ENCODE measurements at regions not wholly inside any gene's neighbourhood (a gene's known extent, or its start where the extent isn't known, plus 50 kb on each side); places are given as distances from the start of the nearest gene placed in this dataset.
A peak's percentile ranks its signal among the peaks of the same experiment; 100 is the strongest.

DNA sequence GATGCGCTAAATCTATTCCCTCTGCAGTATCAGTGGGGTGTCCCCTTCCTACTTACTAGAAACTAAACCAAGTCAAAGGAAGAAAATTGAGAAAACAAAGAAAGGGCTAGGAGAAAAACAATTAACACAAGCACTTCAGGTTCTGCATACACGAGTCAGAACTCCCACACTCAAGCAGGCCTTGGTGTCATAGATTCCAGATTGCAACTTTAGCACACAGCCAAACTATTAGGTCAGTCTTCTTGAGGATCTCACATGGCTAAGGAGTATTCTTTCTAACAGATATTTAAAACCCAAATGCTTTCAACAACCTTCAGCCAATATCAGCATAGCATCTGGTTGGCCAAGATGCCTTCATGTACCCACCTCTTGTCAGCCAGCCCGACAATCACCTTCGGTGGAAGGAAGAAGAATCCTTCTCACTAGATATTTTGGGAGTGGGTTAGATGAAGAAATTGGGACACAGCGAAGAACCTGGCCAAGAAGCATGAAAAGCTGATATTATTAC is 340.0 kb downstream of the VPS13C start:
- DNase-seq = no peak
- no peak for TF ChIP-seq CTCF (IDR thresholded peaks at IDR 0.05)
- no peak overlapping the region for H3K4me3 ChIP-seq
- no peaks in the 10 kb centered on the region for H3K27me3 ChIP-seq
- intact Hi-C loops (cut with DNase I) = no loop called here
- H3K9me3 ChIP-seq = no peaks in the 10 kb centered on the region
- H3K9ac ChIP-seq (ENCODE audit: low read depth in 2 of 2, low read length in 2 of 2) = no peak overlapping the region
- no peak overlapping the region for H3K27ac ChIP-seq
- no peaks in the 10 kb centered on the region for H3K4me1 ChIP-seq
- no peaks in the 10 kb centered on the region for H3K36me3 ChIP-seq

DNA sequence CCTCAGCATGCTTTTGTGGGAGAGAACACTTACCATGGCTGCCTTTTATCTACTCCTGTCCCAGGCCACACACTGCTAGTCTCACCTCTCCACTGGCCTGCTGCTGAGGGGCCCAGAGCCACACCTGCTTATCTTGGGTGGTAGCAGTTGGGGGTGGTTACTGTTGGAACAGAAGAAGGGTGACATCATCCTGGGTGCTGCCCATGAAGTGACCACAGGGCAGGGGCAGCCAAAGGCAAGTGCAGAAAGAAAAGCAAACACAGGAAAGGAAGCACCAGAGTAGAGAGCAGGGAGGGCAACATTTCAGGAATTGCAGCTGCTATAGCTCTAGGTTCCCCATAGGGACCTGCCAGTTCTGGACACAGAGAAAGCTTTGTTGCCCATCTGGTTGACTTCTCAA is 345.2 kb downstream of the VPS13C start:
- no peak for DNase-seq

GRCh38 chr15:61712129-61712759 is 348.0 kb downstream of the VPS13C start:
- intact Hi-C loops (cut with DNase I) = no loop called here
- DNase-seq = no peak
- Histone ChIP-seq H3K36me3 (no peaks in the 10 kb centered on the region), H3K4me3 (no peak overlapping the region), H3K9me3 (no peaks in the 10 kb centered on the region), H3K4me1 (no peaks in the 10 kb centered on the region), H3K27me3 (no peaks in the 10 kb centered on the region), H3K27ac (no peak overlapping the region), H3K9ac (ENCODE audit: low read depth in 2 of 2, low read length in 2 of 2) (no peak overlapping the region)
- TF ChIP-seq CTCF (IDR thresholded peaks at IDR 0.05) = no peak

More for the DNA sequence above, 345.2 kb downstream of the VPS13C start:
- intact Hi-C loops (cut with DNase I) = no loop called here
- no peak overlapping the region for H3K9ac ChIP-seq (ENCODE audit: low read depth in 2 of 2, low read length in 2 of 2)
- H3K36me3 ChIP-seq = no peaks in the 10 kb centered on the region
- no peak overlapping the region for H3K27ac ChIP-seq
- H3K27me3 ChIP-seq = no peaks in the 10 kb centered on the region
- H3K4me1 ChIP-seq = no peaks in the 10 kb centered on the region
- H3K4me3 ChIP-seq = no peak overlapping the region
- no peak for TF ChIP-seq CTCF (IDR thresholded peaks at IDR 0.05)
- H3K9me3 ChIP-seq = no peaks in the 10 kb centered on the region

DNA sequence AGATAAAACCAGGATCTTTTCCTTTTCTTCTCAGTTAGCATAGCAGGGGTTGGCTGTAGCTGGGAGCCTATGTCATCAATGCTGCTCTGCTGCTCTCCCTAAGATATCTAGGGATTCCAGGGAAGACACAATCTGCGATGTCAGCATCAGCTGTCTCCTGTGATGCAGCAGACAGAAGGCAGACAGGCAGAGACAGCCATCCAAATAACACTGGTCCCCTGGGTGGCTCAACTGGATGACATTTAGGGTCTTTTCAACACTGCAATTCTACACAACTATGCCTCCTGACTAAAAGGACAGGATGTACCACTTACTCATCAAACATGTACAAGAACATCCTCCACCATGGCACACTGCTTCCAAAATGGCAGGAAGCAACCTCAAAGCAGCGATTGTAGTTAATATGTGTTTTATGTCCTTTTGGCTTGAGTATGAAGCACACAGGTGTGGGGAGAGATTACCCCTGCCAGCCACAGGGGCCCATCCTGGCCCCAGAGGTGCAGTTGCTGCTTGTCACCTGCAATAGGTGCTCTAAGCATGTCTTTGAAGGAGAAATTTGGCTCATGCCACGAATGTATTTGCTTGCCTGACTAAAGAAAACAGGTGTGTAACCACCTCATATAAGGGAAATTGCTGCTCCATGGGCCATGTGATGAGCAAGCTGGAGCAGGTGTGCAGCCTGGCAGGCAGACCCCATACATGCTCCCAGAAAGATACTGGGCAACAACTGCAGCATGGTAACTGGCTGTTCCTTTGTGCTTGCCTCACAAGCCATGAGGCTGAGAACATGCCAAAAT is 357.8 kb downstream of the VPS13C start:
- H3K4me3 ChIP-seq = no peak overlapping the region
- no peaks in the 10 kb centered on the region for H3K9me3 ChIP-seq
- no peak overlapping the region for H3K9ac ChIP-seq (ENCODE audit: low read depth in 2 of 2, low read length in 2 of 2)
- no peaks in the 10 kb centered on the region for H3K4me1 ChIP-seq
- DNase-seq = no peak
- intact Hi-C loops (cut with DNase I) = no loop called here
- no peaks in the 10 kb centered on the region for H3K36me3 ChIP-seq
- no peaks in the 10 kb centered on the region for H3K27me3 ChIP-seq
- TF ChIP-seq CTCF (IDR thresholded peaks at IDR 0.05) = peak; percentile 15
- no peak overlapping the region for H3K27ac ChIP-seq

DNA sequence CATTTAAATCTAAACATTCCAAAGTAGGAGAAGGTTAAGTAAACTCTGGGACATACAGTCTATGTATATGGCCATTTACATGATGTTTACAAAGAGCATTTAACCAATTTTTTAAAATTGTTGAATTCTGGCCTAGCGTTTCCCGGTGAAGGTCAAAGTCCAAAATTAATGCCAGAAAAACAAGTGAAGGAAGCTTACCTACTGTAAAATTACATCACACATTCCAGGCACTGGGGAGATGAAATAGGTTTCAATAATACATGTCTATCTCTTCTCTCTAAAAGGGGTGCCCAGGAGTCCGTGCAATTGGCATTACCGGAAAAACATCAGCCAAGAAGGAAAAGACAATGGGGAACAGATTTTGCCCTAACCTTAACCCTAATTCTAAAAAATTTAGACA is 358.8 kb downstream of the VPS13C start:
- no peak overlapping the region for H3K9ac ChIP-seq (ENCODE audit: low read depth in 2 of 2, low read length in 2 of 2)
- no peaks in the 10 kb centered on the region for H3K9me3 ChIP-seq
- no peak overlapping the region for H3K4me3 ChIP-seq
- intact Hi-C loops (cut with DNase I) = no loop called here
- no peak for TF ChIP-seq CTCF (IDR thresholded peaks at IDR 0.05)
- no peaks in the 10 kb centered on the region for H3K36me3 ChIP-seq
- no peak overlapping the region for H3K27ac ChIP-seq
- no peak for DNase-seq
- H3K27me3 ChIP-seq = no peaks in the 10 kb centered on the region
- H3K4me1 ChIP-seq = no peaks in the 10 kb centered on the region
